Epithelial cell of prostate (primary cell): ENCODE measurements at regions not wholly inside any gene's neighbourhood (a gene's known extent, or its start where the extent isn't known, plus 50 kb on each side); places are given as distances from the start of the nearest gene placed in this dataset.

Experiments
- DNase-seq: peaks from one replicate; pipeline ENCODE4 v3.0.0-alpha.2; 2011; ENCODE audit warnings: low read depth, low spot score
- H3K27ac ChIP-seq: fragments of 450-650 bp; 2 replicates; pipeline ENCODE4 v1.5.1; 2017; ENCODE audit warnings: mild to moderate bottlenecking

DNA sequence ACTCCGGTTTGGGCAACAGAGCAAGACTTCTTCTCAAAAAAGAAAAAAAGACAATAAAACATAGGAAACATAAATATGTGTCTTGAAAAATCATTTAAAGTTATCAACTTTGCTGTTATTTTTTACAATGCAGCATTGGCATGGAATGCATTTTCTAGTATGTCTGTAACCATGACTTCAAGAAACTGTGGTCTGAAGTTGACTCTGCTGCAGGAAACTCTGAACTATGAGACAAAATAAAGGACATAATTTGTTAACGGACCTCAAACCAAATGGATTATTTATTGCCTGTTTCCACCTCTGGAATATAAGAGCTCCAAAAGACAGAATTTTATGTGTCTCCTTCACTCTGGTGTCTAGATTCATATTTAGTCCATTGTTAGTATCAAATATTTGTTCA lies 79.1 kb downstream of the TRIB2 start:
- H3K27ac ChIP-seq, result no peak overlapping the region
- DNase-seq, result no peak

DNA sequence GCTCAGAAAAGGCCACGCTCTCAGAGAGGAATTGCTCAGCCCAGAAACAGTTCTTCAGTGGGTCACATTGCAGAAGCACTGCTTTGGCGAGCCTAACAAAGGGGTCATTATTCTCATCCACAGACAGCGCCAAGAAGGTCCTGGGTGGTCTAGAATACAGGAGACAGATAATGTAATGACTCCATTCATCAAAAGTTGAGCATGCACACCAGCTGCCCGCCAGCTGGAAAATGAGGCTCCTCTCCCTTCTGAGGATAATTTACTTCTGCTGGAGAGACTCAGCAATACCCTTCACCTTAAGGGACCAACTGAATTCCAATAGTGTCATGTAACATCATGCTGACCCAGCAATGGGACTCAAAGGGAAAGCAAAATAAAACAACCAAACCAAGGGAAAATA lies 79.9 kb downstream of the TRIB2 start:
- no peak overlapping the region for H3K27ac ChIP-seq
- DNase-seq, result no peak

DNA sequence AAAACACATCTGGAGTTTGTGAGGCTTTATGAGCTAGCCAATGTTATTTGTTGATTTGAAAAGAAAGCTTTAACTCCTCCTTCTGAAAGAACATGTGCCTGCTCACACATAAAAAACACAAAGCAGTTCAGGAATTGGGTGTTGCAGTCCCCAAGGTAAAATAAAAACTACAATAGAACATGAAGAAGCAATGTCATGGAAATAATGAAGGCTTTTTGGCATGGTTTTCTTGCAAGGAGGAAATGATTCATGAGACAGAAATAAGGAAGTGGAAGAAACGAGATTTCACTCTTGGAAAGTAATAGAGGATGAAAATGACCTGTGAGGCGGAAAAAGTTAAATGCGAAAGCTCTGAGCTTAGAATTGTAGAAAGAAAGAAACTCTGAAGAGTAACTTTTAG lies 81.1 kb downstream of the TRIB2 start:
- DNase-seq, result peak; percentile 12
- peak overlapping the region; percentile 48 for H3K27ac ChIP-seq

DNA sequence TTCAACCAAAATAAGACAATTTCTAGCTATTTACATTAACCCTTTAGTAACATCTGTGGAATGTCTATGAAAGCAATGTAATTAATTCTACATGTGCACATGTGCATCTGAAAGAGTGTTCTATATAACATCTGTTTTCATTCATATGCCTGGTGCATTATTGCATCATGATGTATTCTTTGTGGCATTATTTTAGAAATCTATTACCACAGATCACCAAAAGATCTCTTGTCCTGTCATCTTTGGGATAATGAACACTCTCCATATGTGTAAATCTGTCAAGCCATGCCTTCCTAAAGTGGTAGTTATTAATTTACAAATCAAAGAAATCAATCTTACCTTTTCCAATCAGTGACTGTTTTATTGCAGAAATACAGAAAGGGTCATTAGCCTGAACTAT lies 86.9 kb downstream of the TRIB2 start:
- no peak for DNase-seq
- no peak overlapping the region for H3K27ac ChIP-seq

DNA sequence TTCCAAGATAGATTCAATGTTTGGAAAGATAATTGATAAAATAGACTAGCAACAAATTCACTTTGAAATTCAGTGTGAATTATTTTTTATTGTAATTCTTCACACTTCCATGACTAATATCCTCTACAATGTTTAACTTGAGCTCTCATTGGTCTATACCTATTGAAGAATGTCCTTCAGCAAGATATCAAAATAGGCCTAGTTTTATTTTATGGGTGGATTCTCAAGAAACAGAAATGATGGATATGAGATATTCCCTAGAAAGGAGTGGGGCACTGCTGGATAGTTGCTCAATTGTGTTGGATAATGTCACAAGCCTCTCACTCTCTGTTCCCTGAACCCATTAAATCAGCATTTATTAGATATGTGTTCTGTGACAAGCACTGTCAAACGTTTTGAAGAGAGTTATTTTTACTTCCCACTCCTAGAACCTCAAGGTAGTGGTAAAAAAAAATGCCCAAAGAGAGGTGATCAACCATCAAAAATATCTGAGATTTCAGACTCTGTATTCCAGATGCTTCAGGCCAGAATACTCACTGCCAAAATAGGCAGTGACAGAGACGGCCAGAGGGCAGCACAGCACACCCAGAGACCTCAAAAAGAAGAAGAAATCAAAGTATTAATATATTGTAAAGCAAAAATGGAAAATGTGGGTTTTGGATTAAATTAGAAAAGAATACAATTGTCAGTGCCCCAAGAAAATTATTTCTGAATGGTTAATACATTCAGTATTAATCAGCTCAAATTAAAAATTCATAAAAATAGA lies 87.5 kb downstream of the TRIB2 start:
- H3K27ac ChIP-seq, result no peak overlapping the region
- DNase-seq, result no peak

DNA sequence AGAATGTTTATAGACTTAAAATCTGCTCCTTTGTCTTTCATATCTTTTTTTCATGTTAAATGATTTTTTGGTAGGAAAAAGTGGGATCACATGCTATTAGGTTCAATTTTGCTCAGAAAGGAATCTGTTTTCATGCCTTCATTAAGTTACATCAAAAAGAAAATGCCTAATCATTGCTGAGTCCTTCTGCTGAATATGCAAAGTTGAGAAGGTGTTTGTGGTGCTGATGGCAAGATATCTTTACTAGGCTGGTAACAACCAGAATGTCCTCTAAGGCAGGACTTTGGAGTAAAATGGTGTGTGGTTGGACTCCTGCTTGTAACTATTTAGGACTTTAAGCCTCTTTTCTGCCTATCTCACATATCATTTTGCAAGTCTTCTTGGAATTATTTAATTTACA lies 88.3 kb downstream of the TRIB2 start:
- no peak overlapping the region for H3K27ac ChIP-seq
- DNase-seq, result no peak

DNA sequence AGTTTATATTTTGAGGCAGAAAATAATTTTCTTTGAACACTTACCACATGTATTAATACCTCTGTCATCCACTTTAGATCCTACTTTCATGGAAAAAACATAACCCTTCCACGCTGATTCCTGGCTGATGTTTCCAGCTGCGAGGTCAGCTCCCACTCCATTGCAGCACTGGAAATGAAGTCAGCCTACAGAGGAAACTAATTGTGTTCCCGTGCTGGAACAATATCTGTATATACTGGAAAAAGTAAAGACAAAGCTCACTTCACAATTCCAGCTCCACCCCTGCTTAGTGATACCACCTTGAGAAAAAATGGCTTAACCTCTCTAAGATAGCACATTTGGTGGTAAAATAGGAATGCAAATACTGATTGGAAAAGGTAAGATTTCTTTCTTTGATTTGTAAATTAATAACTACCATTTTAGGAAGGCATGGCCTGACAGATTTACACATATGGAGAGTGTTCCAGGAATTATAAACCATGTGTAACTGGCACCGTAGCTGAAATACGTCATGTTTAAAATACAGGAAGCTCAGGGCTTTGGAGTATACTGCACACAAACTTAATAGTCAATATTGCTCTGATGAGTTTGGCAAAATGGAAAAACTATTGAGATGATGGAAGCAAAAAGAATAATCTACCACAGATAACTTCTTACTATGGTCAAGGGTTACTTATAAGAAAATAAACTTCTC lies 90.0 kb downstream of the TRIB2 start:
- H3K27ac ChIP-seq, result no peak overlapping the region
- no peak for DNase-seq

DNA sequence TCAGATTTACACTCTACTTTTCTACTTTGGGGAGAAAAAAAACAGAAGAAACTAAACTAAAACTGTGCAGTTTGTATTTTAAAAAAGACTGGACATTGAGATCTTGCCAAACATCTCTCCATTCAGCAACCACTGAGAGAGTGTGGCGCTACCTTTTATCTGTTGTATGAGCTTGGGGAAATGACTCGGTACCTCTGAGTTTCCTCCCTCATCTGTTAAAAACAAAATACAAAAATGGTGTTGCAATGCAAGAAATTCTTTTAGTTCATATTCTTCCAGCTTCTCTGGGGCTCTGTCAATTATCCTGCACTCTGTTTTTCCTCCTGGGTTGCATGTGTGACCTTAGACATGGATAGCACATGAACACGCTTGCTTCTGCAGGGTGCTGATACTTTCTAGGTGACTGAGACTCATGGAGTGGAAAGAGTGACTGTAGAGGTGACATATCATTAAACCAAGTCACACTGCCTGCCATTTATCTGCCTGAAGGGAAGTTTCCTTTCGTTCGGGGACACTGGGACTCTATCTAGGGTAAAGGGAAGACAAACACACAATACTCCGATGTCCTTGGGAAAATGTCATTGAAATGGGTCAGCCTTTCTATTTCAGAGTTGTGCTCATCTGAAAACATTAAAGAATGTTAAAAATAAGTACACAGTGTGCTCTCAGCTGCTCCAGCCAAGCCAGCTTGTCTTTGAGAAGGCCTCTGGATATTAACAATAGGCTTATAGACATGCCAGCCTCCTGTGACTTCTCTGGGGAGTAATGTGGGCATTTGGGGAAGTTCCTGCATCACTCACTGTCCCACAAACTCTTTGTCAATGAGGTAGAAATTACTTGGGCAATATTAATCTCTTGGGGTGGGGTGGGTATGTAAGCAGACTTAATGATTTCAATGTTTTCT lies 91.4 kb downstream of the TRIB2 start:
- no peak overlapping the region for H3K27ac ChIP-seq
- no peak for DNase-seq

DNA sequence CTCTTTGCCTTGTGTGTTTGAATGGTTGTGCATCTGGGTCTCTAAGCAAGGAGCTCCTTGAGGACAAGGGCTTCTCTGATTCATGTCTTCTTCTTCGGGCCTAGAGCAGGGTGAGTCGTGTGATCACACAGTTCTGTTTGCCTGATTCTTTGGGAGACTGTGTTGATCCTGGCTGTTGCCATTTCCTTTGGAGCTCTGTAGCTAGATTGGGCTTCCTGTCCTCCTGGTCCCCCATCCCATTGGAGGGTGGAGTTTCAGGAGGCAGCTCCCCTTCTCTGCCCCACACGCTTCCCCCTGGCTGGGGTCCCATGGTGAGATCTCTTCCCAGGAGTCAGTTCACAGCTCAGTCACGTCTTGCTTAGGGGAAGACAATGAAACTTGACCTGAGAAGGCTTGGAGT lies 92.8 kb downstream of the TRIB2 start:
- no peak overlapping the region for H3K27ac ChIP-seq
- DNase-seq, result no peak

DNA sequence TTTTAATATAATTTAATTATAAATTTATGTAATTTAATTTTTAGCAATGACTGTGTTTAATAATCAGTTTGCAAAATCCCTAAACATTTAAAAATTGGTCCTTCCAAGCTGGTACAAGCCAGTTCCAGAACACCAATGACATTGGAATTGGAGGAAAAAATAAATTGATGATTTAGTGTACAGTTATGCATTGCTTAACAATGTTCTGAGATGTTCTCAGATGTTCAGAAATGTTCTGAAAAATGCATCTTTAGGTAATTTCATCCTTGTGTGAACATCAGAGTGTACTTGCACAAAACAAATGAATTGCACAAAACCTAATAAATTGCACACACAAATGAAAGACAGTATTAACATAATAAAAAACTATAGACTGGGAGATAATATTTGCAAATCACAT lies 95.2 kb downstream of the TRIB2 start:
- no peak overlapping the region for H3K27ac ChIP-seq
- no peak for DNase-seq

DNA sequence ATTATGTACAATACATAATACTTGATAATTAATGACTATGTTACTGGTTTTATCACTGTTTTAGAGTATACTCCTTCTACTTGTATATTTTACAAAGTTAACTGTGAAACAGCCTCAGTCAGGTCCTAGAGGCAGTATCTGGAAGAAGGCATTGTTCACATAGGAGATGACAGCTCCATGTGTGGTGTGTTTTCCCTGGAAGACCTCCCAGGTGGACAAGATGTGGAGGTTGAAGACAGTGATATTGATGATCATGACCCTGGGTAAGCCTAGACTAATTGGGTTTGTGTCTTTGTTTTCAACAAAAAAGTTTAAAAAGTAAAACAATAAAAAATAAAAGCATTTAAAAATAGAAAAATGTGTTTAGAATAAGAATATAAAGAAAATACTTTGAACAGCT lies 96.4 kb downstream of the TRIB2 start:
- no peak for DNase-seq
- no peak overlapping the region for H3K27ac ChIP-seq

DNA sequence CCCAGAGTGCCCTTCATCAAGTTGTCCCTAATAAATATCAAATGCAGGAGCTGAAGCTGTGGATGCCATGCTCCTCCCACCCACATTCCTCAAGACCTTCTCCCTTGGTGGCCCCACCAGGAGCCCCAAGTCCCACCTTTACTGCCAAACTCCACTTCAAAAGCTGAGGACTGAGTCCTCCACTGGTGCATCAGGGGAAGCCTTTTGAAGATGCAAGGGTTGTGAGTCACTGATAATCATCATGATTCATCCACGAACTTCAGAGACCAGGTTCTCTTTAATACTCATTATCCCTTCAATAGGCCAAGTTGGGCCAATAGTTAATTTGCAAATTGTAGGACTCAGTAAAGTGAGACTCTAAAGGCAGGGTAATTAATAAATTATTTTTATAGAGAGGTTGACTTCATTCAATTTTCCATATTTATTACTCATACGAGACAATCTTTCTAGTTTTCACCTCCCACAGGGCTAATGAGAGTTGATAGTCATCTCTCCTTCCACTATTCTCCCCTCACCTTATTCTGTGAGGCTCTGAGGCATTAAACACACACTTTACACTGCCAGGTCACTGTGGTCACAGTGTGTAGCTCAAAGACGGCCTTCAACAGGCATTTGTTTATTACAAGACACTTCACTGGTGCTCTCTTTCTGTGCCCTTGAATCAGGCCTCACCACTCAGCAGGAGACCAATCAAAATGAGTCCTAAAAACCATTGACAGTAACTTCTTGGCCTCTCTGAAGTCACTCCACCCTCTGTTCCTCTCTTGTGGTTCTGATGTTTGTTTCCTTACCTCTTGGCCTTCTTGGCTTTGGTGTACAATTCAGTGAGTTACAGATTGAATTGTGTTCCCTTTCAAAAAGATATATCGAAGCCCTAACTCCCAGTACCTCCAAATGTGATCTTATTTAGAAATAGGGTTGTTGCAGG lies 99.9 kb downstream of the TRIB2 start:
- DNase-seq, result peak; percentile 14
- no peak overlapping the region for H3K27ac ChIP-seq

DNA sequence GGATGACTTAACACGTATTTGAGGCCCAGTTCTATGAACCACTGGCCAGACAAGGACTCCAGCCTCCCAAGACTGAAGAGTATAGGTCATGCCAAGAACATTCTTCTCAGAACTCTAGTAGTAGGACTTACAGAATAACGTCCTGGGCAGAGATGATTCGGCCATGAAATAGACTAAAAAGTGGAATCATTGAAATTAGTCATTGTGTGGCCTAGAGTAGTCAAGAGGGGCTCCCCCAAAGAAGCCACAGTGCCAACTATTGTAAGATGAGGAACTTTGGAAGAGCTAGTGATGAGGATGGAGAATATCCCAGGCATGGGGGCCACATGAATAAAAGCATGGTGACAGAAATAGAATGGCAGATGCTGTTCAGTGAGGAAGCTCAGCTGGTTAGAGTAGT lies 101.1 kb downstream of the TRIB2 start:
- H3K27ac ChIP-seq, result no peak overlapping the region
- DNase-seq, result no peak

DNA sequence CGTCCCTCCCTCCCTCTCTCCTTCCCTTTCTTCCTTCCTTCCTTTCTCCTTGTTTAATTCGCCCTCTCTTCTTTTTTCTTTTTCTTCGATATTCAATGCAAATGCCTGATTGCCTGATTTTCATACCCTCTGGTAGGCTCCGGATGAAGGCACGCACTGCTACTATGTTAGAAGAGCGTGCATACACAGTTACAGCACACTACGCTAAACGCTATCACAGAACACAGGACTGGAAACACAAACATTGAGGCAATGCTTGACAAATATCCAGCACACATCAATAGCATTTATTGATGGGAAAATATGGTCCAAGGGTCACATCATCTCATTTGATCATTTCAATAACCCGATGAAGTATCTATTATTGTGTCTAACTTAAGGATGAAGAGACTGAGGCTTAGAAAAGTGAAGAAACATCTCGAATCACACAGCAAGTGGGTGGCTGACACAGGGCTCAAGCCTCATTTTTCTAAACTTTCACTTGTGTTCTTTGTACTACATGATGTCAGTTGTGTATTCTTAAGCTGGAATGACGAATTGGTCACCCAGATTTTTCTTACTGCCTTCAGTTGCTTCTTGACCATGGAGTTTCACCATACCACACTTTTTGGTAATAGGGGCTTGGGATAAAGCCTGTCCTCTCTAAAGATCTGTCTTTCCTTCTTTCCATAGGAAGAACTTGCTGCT lies 101.8 kb downstream of the TRIB2 start:
- peak overlapping the region; percentile 58 for H3K27ac ChIP-seq
- no peak for DNase-seq

DNA sequence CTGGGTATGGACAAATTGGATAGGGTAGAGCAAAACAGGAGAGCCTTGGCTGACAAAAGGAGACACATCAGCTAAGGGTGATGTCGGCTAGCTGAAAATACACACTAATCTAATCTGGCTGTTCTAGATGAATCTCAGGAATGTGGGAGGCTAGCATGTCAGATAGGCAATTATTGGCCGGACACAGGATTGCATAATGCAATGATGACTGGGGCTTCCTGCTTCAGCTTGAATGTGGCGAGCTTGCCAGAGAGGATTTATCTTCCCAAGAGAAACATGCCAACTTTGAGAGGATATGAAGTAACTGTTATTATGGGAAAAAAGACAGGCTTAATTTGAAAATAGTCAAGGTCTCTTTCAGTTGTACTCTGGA lies 102.4 kb downstream of the TRIB2 start:
- peak overlapping the region; percentile 58 for H3K27ac ChIP-seq

DNA sequence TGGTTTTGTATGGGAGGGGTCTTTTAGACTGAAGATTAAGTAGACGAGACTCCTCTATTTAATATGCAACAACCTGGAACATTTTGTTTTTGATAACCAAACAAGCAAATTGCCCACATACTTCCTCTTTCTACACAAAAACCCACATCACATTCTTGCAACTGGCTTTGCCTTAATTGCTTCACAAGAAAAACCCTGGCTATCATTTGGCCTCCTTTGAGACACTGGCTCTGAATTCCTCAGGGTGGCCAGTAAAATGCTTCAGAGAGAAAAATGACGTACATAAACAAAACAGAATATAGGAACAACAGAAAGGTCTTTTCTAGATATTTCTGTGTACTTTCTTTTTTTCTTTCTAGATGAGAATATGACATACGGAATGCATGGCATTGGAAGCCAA lies 103.0 kb downstream of the TRIB2 start:
- DNase-seq, result no peak
- H3K27ac ChIP-seq, result peak overlapping the region; percentile 58

More for the DNA sequence above, 102.4 kb downstream of the TRIB2 start:
- peak; percentile 58 for DNase-seq

DNA sequence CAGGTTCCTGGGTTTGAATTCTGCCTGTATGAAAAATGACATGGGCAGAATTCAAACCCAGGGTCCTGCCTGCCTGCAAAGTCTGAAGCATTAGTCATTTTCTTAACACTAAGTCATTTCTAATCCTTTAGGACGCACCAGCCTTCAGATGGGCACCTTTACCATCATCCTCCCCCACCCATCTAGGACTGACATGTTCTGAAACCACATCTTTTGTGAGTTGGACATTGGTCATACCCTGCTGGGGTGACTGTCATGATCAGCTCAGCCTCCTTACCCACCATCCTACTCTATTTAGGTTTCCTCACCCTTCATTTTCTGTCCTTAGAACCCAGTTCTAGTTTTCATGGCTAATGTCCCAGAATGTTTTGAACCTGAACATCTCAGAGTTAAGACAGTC lies 104.9 kb downstream of the TRIB2 start:
- no peak overlapping the region for H3K27ac ChIP-seq
- no peak for DNase-seq

DNA sequence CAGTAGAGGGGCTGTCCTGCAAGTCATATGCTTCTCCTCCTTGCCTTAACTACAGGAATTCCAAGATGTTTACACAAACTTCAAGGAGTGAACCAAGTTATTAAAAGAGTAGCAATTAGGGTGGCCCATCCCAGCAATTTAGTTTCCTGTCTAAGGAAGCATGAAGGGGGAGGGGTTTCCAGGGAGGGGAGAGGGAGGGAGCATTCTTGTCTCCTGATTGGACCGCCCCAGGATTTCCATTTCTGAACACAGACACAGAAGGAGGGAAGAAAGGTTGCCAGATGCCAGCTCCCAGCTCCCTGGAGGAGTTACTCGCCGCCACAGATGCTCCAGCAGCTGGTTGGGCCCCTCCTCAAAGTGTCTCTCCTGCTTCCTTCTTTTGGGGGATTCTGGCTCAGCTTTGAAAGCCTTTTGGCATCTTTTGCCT lies 107.6 kb downstream of the TRIB2 start:
- no peak overlapping the region for H3K27ac ChIP-seq
- DNase-seq, result no peak

DNA sequence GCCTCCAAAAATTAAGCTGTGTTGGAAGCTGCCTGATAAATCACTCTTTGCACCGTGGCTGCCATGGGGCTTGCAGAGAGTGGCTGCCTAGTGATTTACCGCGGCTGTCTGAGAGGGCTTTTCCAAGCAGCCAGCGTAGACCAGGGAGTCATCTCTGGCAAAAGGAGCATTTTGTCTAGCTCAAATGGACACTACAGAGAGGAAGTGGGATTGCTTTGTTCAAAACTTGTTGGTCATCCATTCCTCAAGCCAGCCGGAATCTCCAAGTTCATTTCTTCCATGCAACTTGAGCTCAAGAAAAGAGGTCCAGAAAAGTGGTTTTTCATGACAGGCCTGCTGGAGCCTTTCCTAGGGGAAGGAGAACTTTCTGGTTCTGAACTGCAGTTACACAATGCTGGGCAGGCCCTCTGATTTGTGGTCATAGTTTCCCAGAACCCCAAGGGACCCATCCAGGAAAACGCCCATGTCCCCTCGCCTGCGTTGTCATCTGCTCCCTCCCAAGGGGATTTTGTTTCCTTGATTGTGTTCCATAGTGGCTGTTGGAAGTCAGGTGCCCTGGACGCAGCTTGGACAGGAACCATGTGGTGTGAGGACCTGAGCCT lies 108.1 kb downstream of the TRIB2 start:
- no peak overlapping the region for H3K27ac ChIP-seq
- no peak for DNase-seq
